ENCODE measurements at regions not wholly inside any gene's neighbourhood (a gene's known extent, or its start where the extent isn't known, plus 50 kb on each side); places are given as distances from the start of the nearest gene placed in this dataset.

DNA sequence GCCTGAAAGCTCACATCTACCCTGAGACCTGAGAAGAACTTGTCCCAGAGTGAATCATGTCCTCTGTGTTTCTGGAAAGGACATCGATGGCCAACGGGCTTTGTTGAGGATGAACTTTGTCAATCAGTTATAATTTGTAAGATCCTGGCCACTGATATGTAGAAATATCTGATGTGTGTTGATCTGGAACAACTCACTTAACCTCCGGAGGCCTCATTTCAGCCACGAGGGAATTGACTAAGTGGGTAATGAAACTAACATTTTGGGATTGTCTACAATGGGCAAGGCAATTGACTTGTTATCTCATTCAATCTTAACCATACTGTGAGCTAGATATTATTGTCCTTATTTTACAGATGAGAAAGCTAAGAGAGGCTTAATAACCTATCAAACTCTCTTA, 468.1 kb upstream of the NRP1 start:
- H3K23me2 ChIP-seq (ENCODE audit: low read depth, low read length), result no peaks in the 10 kb centered on the region
- FAIRE-seq (no peak), DNase-seq (ENCODE audit: low read depth in 1 of 2, low spot score in 2 of 2) (no peak)
- H3K27me3 ChIP-seq (replicated peaks in 1 of 4; ENCODE audit: control insufficient read depth in 3 of 4, extremely low read depth in 1 of 4, insufficient read depth in 3 of 4, low read length in 3 of 4), result no peaks in the 10 kb centered on the region
- H3K18ac ChIP-seq (ENCODE audit: extremely low read depth, low read length), result no peak overlapping the region
- no peak overlapping the region for H2BK5ac ChIP-seq (ENCODE audit: low read depth, low read length)
- H3K56ac ChIP-seq (replicated peaks; ENCODE audit: insufficient read length, low read depth, low read length), result no peak overlapping the region
- H4K5ac ChIP-seq (ENCODE audit: insufficient read length, low read depth, low read length), result no peak overlapping the region
- H4K20me1 ChIP-seq (replicated peaks in 1 of 2; ENCODE audit: control insufficient read depth in 1 of 2, insufficient read depth in 2 of 2, low read length in 2 of 2), result no peaks in the 10 kb centered on the region
- H4K8ac ChIP-seq (ENCODE audit: extremely low read depth, insufficient read depth, low read length), result no peak overlapping the region
- no peak overlapping the region for H2AK5ac ChIP-seq (ENCODE audit: low read depth, low read length)
- no peak overlapping the region for H4K91ac ChIP-seq (replicated peaks; ENCODE audit: insufficient read length, low read length)
- H3K4me3 ChIP-seq (ENCODE audit: extremely low read depth in 1 of 4, insufficient read depth in 2 of 4, low read depth in 3 of 4, low read length in 4 of 4), result no peak overlapping the region
- no peak overlapping the region for H2AFZ ChIP-seq (ENCODE audit: low read length)
- no peak overlapping the region for H2BK12ac ChIP-seq (ENCODE audit: low read depth, low read length)
- H2BK20ac ChIP-seq (ENCODE audit: low read length), result no peak overlapping the region
- H3K4ac ChIP-seq (replicated peaks; ENCODE audit: insufficient read length, low read depth, low read length), result no peak overlapping the region
- H2BK120ac ChIP-seq (replicated peaks; ENCODE audit: low read depth, low read length), result no peak overlapping the region
- no peaks in the 10 kb centered on the region for H3K9me3 ChIP-seq (ENCODE audit: insufficient read depth in 2 of 2, low read depth in 1 of 2, low read length in 1 of 2)
- no peaks in the 10 kb centered on the region for H3K79me2 ChIP-seq (ENCODE audit: control insufficient read depth in 1 of 2, insufficient read depth in 2 of 2, low read length in 2 of 2)
- H3K79me1 ChIP-seq (ENCODE audit: low read depth, low read length), result no peaks in the 10 kb centered on the region
- H3K27ac ChIP-seq (ENCODE audit: low read depth, low read length), result no peak overlapping the region
- no peak overlapping the region for H3K9ac ChIP-seq (replicated peaks in 1 of 4; ENCODE audit: extremely low read depth in 1 of 4, low read depth in 3 of 4, low read length in 3 of 4)
- H3K4me2 ChIP-seq (ENCODE audit: insufficient read depth in 1 of 2, low read depth in 2 of 2, low read length in 2 of 2), result no peak overlapping the region
- TF ChIP-seq YY1 (IDR thresholded peaks at IDR 0.05; ENCODE audit: low read depth, low read length) (no peak), EZH2 (IDR thresholded peaks at IDR 0.05; ENCODE audit: low read depth, low read length, severe bottlenecking) (no peak), MAX (IDR thresholded peaks at IDR 0.05) (no peak), ZNF274 (IDR thresholded peaks at IDR 0.05; ENCODE audit: borderline replicate concordance, extremely low read depth, low read length) (no peak)
- TF ChIP-seq, protein P1, sequence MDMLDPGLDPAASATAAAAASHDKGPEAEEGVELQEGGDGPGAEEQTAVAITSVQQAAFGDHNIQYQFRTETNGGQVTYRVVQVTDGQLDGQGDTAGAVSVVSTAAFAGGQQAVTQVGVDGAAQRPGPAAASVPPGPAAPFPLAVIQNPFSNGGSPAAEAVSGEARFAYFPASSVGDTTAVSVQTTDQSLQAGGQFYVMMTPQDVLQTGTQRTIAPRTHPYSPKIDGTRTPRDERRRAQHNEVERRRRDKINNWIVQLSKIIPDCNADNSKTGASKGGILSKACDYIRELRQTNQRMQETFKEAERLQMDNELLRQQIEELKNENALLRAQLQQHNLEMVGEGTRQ (IDR thresholded peaks at IDR 0.05; ENCODE audit: low read length), result no peak
- H3K23ac ChIP-seq (ENCODE audit: insufficient read length), result no peak overlapping the region
- H3K36me3 ChIP-seq (ENCODE audit: control insufficient read depth in 2 of 4, insufficient read depth in 4 of 4, low read length in 3 of 4), result no peaks in the 10 kb centered on the region
- WGBS, 2 experiments (ENCODE audit: extremely low coverage in 1 of 2, insufficient coverage in 1 of 2, insufficient read length in 1 of 2, insufficient replicate concordance in 2 of 2, low coverage in 1 of 2, low lambda C conversion rate in 2 of 2, missing lambda C conversion rate in 1 of 2), result 98% methylated on average over 4 of the region's 4 CpGs; no CpG with 5 or more reads in 1 of the 2 experiments
- no peak overlapping the region for H3K14ac ChIP-seq (ENCODE audit: insufficient read length)
- H2BK15ac ChIP-seq (ENCODE audit: low read length), result no peak overlapping the region
- H3K4me1 ChIP-seq (replicated peaks in 1 of 4; ENCODE audit: control insufficient read depth in 3 of 4, insufficient read depth in 4 of 4, low read length in 3 of 4), result peaks cover 0 to 10% (median 0%) of the 10 kb centered on the region in 4 experiments; a peak in 2 of 7 replicates
- CTCF ChIA-PET (ENCODE audit: partially characterized antibody), result interaction anchor here (0.7 kb wide), 1 partner anchor 472 kb away, joined by 3 read pairs; no protein-coding TSS in a partner anchor
- POLR2A ChIA-PET (ENCODE audit: partially characterized antibody), result no interaction called here

Data from H1 (cell line).